Activated naive CD8-positive, alpha-beta T cell treated with anti-CD3 and anti-CD28 coated beads, Interleukin-2, amount 50 U/mL, for 24 hours (primary cell): ENCODE measurements at regions not wholly inside any gene's neighbourhood (a gene's known extent, or its start where the extent isn't known, plus 50 kb on each side); places are given as distances from the start of the nearest gene placed in this dataset.

Experiments
- ATAC-seq: fragments of 150-1000 bp; cut with Tn5 transposase; one replicate; pipeline ENCODE4 v1.10.0; 2021
- DNase-seq: peaks from one replicate; pipeline ENCODE4 v3.0.0; 2021
- H3K27ac Mint-ChIP-seq: one replicate; pipeline ENCODE4 v1.8.0; 2021; ENCODE audit warnings: mild to moderate bottlenecking, mixed read lengths
- H3K27me3 Mint-ChIP-seq: one replicate; pipeline ENCODE4 v1.8.0; 2021; ENCODE audit warnings: mixed read lengths
- H3K36me3 Mint-ChIP-seq: one replicate; pipeline ENCODE4 v1.8.0; 2021; ENCODE audit warnings: low read depth, mixed read lengths
- H3K4me1 Mint-ChIP-seq: one replicate; pipeline ENCODE4 v1.8.0; 2021; ENCODE audit warnings: mixed read lengths
- H3K4me3 Mint-ChIP-seq: one replicate; pipeline ENCODE4 v1.8.0; 2021; ENCODE audit warnings: mild to moderate bottlenecking, moderate library complexity, mixed read lengths
- H3K9me3 Mint-ChIP-seq: one replicate; pipeline ENCODE4 v1.8.0; 2021; ENCODE audit warnings: mixed read lengths

DNA sequence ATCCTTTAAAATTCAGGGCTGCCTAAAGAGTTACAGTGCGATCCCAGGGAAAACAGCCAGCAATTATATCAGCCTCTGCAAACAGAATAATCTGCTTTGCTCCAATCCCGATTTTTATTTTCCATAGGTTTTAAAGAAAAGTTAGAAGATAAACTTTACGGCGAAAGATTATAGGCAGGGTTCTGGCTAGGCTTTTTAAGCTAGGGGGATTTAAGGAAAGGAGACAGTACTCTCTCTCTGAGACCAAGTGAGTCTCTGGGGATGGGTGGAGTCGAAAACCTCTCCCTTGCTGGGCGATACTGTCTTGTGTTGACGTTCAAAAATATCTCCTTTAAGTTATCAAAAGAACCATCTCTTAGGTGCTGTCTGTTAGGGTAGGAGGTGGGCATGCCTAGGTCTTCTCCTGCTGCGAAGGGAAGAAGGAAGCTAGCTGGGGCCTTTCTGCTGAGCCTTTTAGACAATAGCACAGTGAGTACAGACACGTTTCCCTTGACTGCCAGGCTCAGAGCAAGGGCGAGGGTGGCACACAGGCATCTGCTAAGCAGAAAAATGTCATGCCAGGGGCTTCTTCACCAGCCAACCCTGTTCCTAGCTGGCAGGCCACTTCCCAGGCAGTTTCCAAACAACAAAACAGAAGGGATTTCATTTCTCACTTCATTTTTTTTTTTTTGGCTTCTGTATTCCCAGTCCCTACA is 167.9 kb upstream of the MAF start:
- Mint-ChIP-seq H3K27me3 (peaks cover 28% of the 10 kb centered on the region), H3K9me3 (no peaks in the 10 kb centered on the region), H3K4me3 (no peak overlapping the region), H3K27ac (no peak overlapping the region), H3K36me3 (no peaks in the 10 kb centered on the region), H3K4me1 (peaks cover 17% of the 10 kb centered on the region)
- ATAC-seq (no peak), DNase-seq (no peak)

DNA sequence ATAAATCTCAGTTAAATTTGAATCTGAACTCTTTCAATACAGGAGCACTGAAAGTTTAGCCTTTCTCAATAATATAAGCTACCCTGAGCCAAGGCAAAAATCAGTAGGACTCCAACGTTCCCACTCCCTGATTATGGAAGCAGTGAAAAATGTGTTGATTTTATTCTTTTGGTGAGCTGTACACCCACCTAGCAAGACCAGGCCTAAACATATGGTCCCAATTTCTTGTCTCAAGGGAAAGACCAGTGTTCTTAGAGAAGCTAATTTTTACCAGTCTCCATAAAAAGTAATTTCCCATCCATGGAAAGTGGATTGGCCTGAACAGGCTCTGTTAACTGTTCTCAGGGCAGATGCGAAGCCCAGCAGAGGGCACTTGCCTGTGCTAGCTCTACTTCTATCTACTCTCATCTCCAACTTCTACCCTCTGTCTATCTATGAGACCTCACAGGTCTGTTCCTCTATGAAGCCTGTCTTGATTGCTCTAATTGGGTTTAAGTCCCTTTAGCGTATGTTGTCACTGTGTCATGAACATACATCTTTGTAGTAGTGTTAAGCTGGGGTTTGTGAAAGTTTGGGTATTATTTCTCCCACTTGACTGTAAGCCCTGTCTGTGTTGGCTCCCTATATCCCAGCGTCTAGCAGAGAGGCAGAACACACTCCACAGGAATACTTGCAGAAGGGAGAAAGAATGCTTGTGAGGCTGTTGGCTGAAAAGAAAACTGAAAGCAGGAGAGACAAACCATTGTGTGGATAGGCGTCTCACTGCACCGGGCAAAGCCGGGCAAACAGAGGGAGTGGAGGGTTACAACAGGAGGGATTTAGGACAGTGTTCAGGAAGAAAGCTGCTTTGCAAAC is 167.1 kb upstream of the MAF start:
- Mint-ChIP-seq H3K27me3 (peaks cover 28% of the 10 kb centered on the region), H3K4me1 (peaks cover 17% of the 10 kb centered on the region), H3K27ac (no peak overlapping the region), H3K4me3 (no peak overlapping the region), H3K9me3 (no peaks in the 10 kb centered on the region), H3K36me3 (no peaks in the 10 kb centered on the region)
- no peak for DNase-seq
- ATAC-seq, result no peak

DNA sequence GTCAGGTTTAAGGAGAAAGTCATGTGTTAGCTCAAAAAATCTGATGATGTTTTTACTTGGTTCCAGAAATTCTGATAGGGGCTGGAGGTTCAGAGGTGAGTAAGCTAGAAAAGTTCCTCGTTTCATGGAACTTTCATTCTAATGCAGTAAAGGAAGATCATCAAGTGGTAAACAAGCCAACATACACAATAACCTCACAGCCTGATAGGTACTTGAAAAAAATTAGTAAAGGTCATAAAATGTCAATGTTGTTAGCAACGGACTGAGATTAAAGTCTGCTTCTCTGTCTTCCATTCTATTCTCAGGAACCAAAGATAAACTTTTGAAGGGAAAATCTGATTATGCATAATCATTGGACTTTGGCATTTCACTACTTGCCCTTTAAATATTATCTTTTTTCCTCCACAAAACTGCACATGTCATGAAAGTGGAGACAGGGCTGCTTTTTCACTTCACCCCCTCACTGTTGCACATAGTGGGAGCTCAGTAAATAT is 165.4 kb upstream of the MAF start:
- ATAC-seq (no peak), DNase-seq (no peak)
- Mint-ChIP-seq H3K4me1 (peaks cover 15% of the 10 kb centered on the region), H3K36me3 (no peaks in the 10 kb centered on the region), H3K9me3 (no peaks in the 10 kb centered on the region), H3K27ac (no peak overlapping the region), H3K4me3 (no peak overlapping the region), H3K27me3 (peaks cover 19% of the 10 kb centered on the region)

DNA sequence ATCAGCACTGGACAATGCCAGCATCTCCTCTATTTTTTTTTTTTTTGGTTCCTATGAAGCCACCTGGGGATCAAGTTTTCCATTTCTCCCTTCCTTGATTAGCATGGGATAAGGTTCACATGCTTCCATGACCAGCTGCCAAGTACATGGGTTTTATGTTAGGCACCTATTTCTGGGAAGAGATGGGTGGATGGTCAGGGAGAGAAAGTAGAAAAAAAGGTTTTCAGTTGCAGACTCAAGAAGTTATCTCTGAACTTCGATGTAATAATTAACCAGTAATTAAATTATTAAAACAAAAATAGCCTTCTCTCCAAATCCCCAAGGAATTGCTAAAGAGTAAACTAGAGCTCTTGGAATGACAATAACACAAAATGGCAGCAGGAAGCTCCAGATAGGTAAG is 164.9 kb upstream of the MAF start:
- Mint-ChIP-seq H3K36me3 (no peaks in the 10 kb centered on the region), H3K27me3 (peaks cover 14% of the 10 kb centered on the region), H3K4me3 (no peak overlapping the region), H3K27ac (no peak overlapping the region), H3K9me3 (no peaks in the 10 kb centered on the region), H3K4me1 (peaks cover 11% of the 10 kb centered on the region)
- DNase-seq, result no peak
- ATAC-seq, result no peak

DNA sequence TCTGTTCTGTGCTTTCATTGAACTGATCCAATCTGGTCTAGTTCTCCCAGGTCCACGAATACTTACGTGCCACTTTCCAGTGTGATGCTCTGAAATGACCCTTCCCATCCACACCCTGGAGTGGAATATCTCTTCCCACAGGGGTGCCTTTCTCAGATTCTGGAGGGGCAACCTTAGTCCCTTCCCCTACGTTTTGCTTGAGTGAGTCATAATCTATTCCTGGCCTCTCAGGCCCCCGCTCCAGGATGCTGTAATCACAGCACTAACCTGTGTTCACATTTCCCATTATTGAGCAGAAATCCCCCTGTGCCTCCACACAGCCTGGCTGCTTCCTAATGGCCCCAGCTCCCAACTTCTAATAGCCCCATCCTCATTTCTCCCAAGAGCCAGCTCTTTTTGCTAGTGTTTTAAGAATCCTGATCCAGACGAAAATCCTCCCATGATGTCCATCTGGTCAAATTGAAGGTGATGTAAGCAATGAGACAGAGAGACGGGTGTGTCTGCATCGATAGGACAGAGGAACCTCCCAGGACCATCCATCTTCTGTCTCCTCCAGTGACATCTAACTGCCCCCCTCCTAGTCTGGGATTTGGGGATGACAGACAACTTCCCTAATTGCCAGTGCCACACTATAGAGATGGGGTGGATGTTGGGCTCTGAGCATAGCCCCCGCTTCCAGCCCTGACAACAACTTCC is 164.0 kb upstream of the MAF start:
- DNase-seq, result no peak
- peaks cover 10% of the 10 kb centered on the region for H3K27me3 Mint-ChIP-seq
- H3K27ac Mint-ChIP-seq, result no peak overlapping the region
- H3K4me1 Mint-ChIP-seq, result peaks cover 7% of the 10 kb centered on the region
- H3K36me3 Mint-ChIP-seq, result no peaks in the 10 kb centered on the region
- H3K9me3 Mint-ChIP-seq, result no peaks in the 10 kb centered on the region
- no peak overlapping the region for H3K4me3 Mint-ChIP-seq
- no peak for ATAC-seq

DNA sequence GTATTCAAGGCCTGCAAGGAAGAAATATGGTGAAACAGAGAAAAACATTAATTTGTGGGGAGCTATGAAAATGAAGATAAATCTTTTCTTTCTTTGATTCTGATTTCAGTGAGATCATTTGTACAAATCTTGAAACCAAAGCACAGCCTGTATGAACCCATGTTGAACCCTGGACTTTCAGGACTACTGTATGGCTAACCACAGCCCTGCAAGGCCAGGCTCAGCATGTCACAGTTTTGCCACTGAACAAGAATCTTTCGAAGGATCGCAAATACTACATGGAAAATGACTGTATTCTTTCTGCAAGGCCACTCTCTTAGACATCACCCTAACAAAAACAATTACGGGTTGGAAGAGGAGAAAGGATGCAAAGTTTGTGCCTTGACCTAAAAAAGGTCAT is 161.7 kb upstream of the MAF start:
- no peaks in the 10 kb centered on the region for H3K36me3 Mint-ChIP-seq
- no peak overlapping the region for H3K27ac Mint-ChIP-seq
- ATAC-seq (no peak), DNase-seq (no peak)
- no peaks in the 10 kb centered on the region for H3K9me3 Mint-ChIP-seq
- H3K4me3 Mint-ChIP-seq, result no peak overlapping the region
- peaks cover 1% of the 10 kb centered on the region for H3K27me3 Mint-ChIP-seq
- H3K4me1 Mint-ChIP-seq, result no peaks in the 10 kb centered on the region

DNA sequence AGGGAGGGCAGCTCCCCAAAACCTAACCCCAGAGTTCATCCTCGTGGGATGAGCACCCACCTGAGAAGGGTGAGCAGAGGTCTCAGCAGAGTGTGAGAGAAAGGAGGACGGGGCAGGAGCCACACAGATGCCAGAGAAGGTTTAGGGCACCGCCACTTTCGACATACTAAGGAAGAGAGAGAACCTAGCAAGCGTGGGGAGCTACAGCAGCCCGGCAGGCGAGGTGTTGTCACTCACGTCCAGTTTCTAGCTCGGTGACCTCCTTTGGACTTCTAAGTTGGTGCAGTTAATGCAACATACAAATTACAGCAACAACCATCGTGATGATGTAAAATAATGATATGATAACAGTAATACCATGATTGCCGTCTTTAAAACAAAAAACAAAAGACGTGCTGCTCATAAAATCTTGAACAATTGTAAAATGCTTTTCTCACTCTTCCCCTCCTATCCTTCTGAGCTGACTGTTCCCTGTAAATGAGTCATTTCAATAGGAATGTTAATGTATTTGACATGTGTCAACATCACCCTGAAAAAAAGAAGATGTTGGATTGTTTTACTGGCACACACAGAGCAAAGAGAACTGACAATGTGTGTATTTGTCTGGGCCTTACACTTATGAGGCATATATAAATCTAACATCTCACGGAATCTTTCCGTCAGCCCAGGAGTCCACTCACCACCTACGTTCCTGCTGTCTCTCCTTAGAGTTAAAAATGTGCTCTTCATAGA is 158.2 kb upstream of the MAF start:
- peaks cover 7% of the 10 kb centered on the region for H3K27me3 Mint-ChIP-seq
- DNase-seq, result no peak
- ATAC-seq, result no peak

DNA sequence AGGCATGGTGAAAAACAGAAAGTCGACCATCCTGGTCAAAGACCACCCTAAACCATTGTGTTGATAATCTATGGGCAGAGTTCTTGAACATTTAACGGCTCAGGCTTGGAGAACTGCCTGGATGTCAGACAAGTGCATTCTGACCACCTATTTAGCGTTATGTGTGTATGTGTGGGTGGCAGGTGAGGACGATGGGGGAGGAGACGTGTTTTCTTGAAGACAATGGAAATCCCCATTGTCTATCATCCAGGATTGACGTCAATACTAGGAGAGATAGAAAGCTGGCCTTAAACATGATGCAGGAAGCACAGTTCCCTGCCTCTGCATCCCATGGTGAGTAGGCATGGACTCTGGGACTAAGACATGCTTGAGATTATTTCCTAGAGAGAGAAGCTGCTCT is 157.4 kb upstream of the MAF start:
- Mint-ChIP-seq H3K4me3 (no peak overlapping the region), H3K4me1 (peaks cover 8% of the 10 kb centered on the region), H3K27me3 (peaks cover 9% of the 10 kb centered on the region), H3K27ac (no peak overlapping the region), H3K9me3 (peaks cover 5% of the 10 kb centered on the region), H3K36me3 (no peaks in the 10 kb centered on the region)
- ATAC-seq (no peak), DNase-seq (no peak)

More for the DNA sequence above, 158.2 kb upstream of the MAF start:
- Mint-ChIP-seq H3K36me3 (no peaks in the 10 kb centered on the region), H3K4me3 (no peak overlapping the region), H3K27ac (no peak overlapping the region), H3K9me3 (peaks cover 5% of the 10 kb centered on the region), H3K4me1 (peaks cover 8% of the 10 kb centered on the region)

DNA sequence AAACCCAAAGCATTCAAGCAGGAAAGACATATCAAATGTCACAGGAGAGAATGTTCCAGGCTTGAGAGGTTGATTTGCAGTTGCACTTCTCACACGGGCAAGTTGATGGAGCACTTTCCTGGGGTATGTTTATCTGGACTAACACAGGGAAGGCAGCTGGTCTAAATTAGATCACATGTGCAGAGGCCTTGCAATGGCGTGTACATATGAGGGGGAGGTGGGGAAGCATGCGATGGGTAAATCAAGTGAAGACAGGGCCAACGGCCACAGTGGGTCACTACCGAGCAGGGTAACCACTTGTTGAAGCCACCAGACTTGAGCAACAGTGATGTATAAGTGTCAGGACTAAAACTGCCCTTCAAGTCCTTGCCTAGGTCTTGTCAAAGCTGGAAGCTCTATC is 156.6 kb upstream of the MAF start:
- H3K9me3 Mint-ChIP-seq, result peaks cover 5% of the 10 kb centered on the region
- H3K27me3 Mint-ChIP-seq, result peaks cover 9% of the 10 kb centered on the region
- no peak for DNase-seq
- H3K4me1 Mint-ChIP-seq, result peaks cover 8% of the 10 kb centered on the region
- no peak overlapping the region for H3K4me3 Mint-ChIP-seq
- ATAC-seq, result no peak
- no peak overlapping the region for H3K27ac Mint-ChIP-seq
- no peaks in the 10 kb centered on the region for H3K36me3 Mint-ChIP-seq

DNA sequence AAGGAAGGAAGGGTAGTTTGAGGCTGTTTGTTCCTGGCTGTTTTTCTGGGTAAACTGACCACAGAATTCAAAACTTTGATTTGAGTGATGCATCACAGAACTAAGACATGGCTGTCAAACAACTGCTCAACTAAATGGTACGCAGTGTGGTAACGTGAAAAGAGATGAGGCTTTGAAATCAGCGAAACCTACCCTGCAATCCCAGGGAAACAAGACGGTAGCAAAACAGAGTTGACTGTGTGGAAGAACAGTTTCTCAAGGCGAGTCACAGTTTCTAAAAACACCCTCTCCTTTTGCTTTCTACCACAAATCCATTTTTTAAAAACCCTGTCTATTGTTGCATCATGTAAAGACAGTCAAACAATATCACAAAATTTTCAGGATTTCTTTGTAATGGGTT is 156.0 kb upstream of the MAF start:
- H3K9me3 Mint-ChIP-seq, result peaks cover 5% of the 10 kb centered on the region

DNA sequence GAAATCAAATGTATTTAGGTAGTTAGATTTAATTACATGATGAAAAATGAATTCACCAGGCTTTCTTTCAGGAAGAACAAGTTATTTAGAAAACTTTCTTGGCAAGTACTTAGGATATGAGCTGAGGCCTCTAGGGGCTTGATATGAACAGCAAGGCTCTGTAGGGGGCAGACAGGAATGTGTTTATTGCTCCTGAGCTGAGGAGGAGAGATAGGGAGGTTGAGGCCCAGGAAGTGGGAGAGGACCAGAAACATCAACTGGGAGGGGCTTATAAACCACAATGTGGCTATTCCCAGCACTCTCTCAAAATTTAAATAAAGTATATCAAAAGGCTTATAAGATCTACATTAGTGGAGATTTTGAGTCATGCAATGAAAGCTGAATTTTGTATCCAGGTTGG is 154.0 kb upstream of the MAF start:
- no peak overlapping the region for H3K4me3 Mint-ChIP-seq
- H3K4me1 Mint-ChIP-seq, result peaks cover 8% of the 10 kb centered on the region
- H3K27me3 Mint-ChIP-seq, result peaks cover 8% of the 10 kb centered on the region

More for the DNA sequence above, 156.0 kb upstream of the MAF start:
- ATAC-seq, result no peak
- peaks cover 8% of the 10 kb centered on the region for H3K4me1 Mint-ChIP-seq
- peaks cover 9% of the 10 kb centered on the region for H3K27me3 Mint-ChIP-seq
- H3K4me3 Mint-ChIP-seq, result no peak overlapping the region
- no peaks in the 10 kb centered on the region for H3K36me3 Mint-ChIP-seq
- no peak for DNase-seq
- H3K27ac Mint-ChIP-seq, result no peak overlapping the region

DNA sequence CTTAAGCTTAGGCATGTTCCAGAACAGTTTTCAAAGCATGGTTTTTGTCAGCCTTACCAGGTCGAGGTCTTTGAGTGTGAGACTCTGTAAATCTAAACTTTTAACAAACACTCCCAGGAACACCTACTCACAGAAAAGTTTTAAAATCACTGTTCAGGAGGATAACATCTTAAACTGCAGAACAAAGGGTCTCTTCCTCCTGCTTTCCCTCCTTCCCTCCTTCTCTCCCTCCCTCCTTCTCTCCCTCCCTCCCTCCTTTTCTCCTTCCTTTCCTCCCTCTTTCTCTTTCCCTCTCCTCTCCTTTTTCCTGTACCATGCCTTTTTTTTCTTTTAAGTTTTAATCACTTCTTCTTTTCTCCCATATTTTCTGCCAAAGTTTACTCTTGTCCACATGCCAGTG is 153.5 kb upstream of the MAF start:
- peaks cover 10% of the 10 kb centered on the region for H3K27me3 Mint-ChIP-seq
- no peak overlapping the region for H3K4me3 Mint-ChIP-seq
- no peak overlapping the region for H3K27ac Mint-ChIP-seq
- H3K36me3 Mint-ChIP-seq, result no peaks in the 10 kb centered on the region
- DNase-seq (no peak), ATAC-seq (no peak)
- peaks cover 8% of the 10 kb centered on the region for H3K4me1 Mint-ChIP-seq
- H3K9me3 Mint-ChIP-seq, result peaks cover 5% of the 10 kb centered on the region

More for the DNA sequence above, 154.0 kb upstream of the MAF start:
- ATAC-seq (no peak), DNase-seq (no peak)
- peaks cover 5% of the 10 kb centered on the region for H3K9me3 Mint-ChIP-seq
- no peak overlapping the region for H3K27ac Mint-ChIP-seq
- no peaks in the 10 kb centered on the region for H3K36me3 Mint-ChIP-seq

DNA sequence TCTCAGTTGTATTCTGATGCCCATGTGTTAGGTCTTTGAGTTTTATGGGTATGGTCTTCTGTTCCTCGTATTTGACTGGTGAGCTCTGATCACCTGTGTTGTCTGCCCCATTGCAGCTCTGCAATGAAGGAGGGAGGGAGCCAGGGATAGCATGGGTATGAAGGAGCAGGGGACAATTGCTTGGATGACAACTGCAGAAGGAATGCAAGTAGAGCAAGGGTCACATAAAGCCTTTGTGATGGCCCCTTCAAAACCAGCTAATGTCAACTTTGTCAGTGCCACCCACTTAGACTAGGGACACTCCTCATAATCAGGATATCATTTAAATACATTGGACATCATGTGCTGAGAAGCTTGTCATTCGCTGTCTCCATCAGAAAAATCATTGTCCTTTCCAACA is 152.7 kb upstream of the MAF start:
- DNase-seq (no peak), ATAC-seq (no peak)
- Mint-ChIP-seq H3K4me3 (no peak overlapping the region), H3K27ac (no peak overlapping the region), H3K4me1 (peaks cover 8% of the 10 kb centered on the region), H3K36me3 (no peaks in the 10 kb centered on the region), H3K9me3 (peaks cover 5% of the 10 kb centered on the region), H3K27me3 (peaks cover 11% of the 10 kb centered on the region)

DNA sequence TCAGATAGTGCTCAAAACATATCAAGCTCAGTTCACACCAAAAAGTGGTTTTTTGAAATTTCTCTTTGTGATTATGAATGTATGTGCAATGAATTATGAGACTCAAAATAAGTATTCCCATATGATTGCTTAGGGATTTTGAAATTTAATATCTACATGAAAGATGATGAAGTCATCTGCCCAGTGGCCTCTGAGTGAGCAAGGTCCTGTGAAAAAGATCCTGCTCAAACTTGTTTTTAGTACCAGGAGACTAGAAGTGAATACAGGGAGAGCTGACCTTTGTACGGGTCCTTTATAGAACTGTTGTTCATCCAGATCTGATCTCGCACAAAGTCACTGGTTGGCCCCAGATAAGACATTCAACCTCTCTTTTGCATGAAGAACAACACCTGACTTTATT is 151.9 kb upstream of the MAF start:
- peaks cover 11% of the 10 kb centered on the region for H3K27me3 Mint-ChIP-seq
- ATAC-seq, result no peak
- peaks cover 5% of the 10 kb centered on the region for H3K9me3 Mint-ChIP-seq

More for the DNA sequence above, 151.9 kb upstream of the MAF start:
- Mint-ChIP-seq H3K4me3 (no peak overlapping the region), H3K27ac (no peak overlapping the region), H3K4me1 (peaks cover 8% of the 10 kb centered on the region), H3K36me3 (no peaks in the 10 kb centered on the region)
- no peak for DNase-seq
